GM19193 (cell line): ENCODE measurements at regions not wholly inside any gene's neighbourhood (a gene's known extent, or its start where the extent isn't known, plus 50 kb on each side); places are given as distances from the start of the nearest gene placed in this dataset.

Source experiments
- POLR2A ChIP-seq: IDR thresholded peaks from 4 replicates; pipeline ENCODE4 v1.6.1; 2011; ENCODE audit not compliant: insufficient read depth, insufficient read length; ENCODE audit errors: extremely low read depth

GRCh38 chr3:125645616-125646015, 50.3 kb upstream of the OSBPL11 start:
- no peak for TF ChIP-seq POLR2A

- no peak for TF ChIP-seq POLR2A
Measured at GRCh38 chr3:125646581-125646980, 51.3 kb upstream of the OSBPL11 start.

GRCh38 chr3:125647318-125648014, 52.2 kb upstream of the OSBPL11 start:
- no peak for TF ChIP-seq POLR2A

GRCh38 chr3:125651244-125651643, 55.9 kb upstream of the OSBPL11 start:
- TF ChIP-seq POLR2A: no peak

- TF ChIP-seq POLR2A: no peak
Measured at GRCh38 chr3:125652349-125652748, 57.1 kb upstream of the OSBPL11 start.

GRCh38 chr3:125654526-125654925, 59.2 kb upstream of the OSBPL11 start:
- no peak for TF ChIP-seq POLR2A

GRCh38 chr3:125662675-125663074, 67.4 kb upstream of the OSBPL11 start:
- no peak for TF ChIP-seq POLR2A

- no peak for TF ChIP-seq POLR2A
Measured at GRCh38 chr3:125670352-125670751, 75.1 kb upstream of the OSBPL11 start.

GRCh38 chr3:125670945-125671344, 75.6 kb upstream of the OSBPL11 start:
- TF ChIP-seq POLR2A: no peak

- TF ChIP-seq POLR2A: no peak
Measured at GRCh38 chr3:125671461-125672243, 76.4 kb upstream of the OSBPL11 start.

GRCh38 chr3:125675791-125676190, 80.5 kb upstream of the OSBPL11 start:
- no peak for TF ChIP-seq POLR2A

GRCh38 chr3:125679258-125679657, 84.0 kb upstream of the OSBPL11 start:
- no peak for TF ChIP-seq POLR2A

GRCh38 chr3:125681146-125681545, 85.8 kb upstream of the OSBPL11 start:
- no peak for TF ChIP-seq POLR2A

GRCh38 chr3:125683067-125683829, 88.0 kb upstream of the OSBPL11 start:
- no peak for TF ChIP-seq POLR2A

GRCh38 chr3:125684199-125684598, 88.9 kb upstream of the OSBPL11 start:
- no peak for TF ChIP-seq POLR2A
